GM23248 (cell line): ENCODE measurements at regions not wholly inside any gene's neighbourhood (a gene's known extent, or its start where the extent isn't known, plus 50 kb on each side); places are given as distances from the start of the nearest gene placed in this dataset.
"Not testable (repeated sequence)": the region's sequence is repeated elsewhere in the genome, so short reads cannot be mapped to it uniquely, and the experiment has no call there.

Source experiments
- DNase-seq: peaks from one replicate; pipeline ENCODE4 v3.0.0-alpha.2; 2015
- H2AFZ ChIP-seq: fragments of 200-600 bp; sonication (generic); 2 replicates; pipeline ENCODE4 v1.6.1; 2016; ENCODE audit warnings: antibody characterized with exemption
- H3F3A ChIP-seq: fragments of 200-600 bp; sonication (generic); 2 replicates; pipeline ENCODE4 v1.6.1; 2016; ENCODE audit warnings: mild to moderate bottlenecking, antibody characterized with exemption, mixed run types; ENCODE audit not compliant: insufficient read depth
- H3K27ac ChIP-seq: fragments of 200-600 bp; sonication (generic); 2 replicates; pipeline ENCODE4 v1.5.1; 2016; ENCODE audit warnings: mild to moderate bottlenecking
- H3K27me3 ChIP-seq: fragments of 200-600 bp; sonication (generic); replicated peaks from 2 replicates; pipeline ENCODE4 v1.6.1; 2016; ENCODE audit warnings: mild to moderate bottlenecking; ENCODE audit not compliant: insufficient read depth
- H3K36me3 ChIP-seq: fragments of 200-600 bp; sonication (generic); 2 replicates; pipeline ENCODE4 v1.6.1; 2016; ENCODE audit warnings: low read depth, mild to moderate bottlenecking
- H3K4me1 ChIP-seq: fragments of 200-600 bp; sonication (generic); 2 replicates; pipeline ENCODE4 v1.6.1; 2016; ENCODE audit warnings: mild to moderate bottlenecking; ENCODE audit not compliant: insufficient read depth
- H3K4me2 ChIP-seq: fragments of 200-600 bp; sonication (generic); one replicate; pipeline ENCODE4 v1.6.1; 2016; ENCODE audit warnings: mild to moderate bottlenecking; ENCODE audit not compliant: unreplicated experiment
- H3K4me3 ChIP-seq: fragments of 200-600 bp; sonication (generic); 2 replicates; pipeline ENCODE4 v1.5.1; 2016; ENCODE audit warnings: mild to moderate bottlenecking
- H3K79me2 ChIP-seq: fragments of 200-600 bp; sonication (generic); 2 replicates; pipeline ENCODE4 v1.6.1; 2016; ENCODE audit warnings: mild to moderate bottlenecking; ENCODE audit not compliant: insufficient read depth
- H3K9ac ChIP-seq: fragments of 200-600 bp; sonication (generic); 2 replicates; pipeline ENCODE4 v1.6.1; 2016; ENCODE audit warnings: mild to moderate bottlenecking
- H3K9me2 ChIP-seq: fragments of 200-600 bp; sonication (generic); 2 replicates; pipeline ENCODE4 v1.6.1; 2016; ENCODE audit warnings: mixed run types, mild to moderate bottlenecking, moderate library complexity; ENCODE audit not compliant: insufficient read depth
- H3K9me3 ChIP-seq: fragments of 200-600 bp; sonication (generic); one replicate; pipeline ENCODE4 v1.6.1; 2017; ENCODE audit warnings: low read depth
- H4K20me1 ChIP-seq: fragments of 200-600 bp; sonication (generic); 2 replicates; pipeline ENCODE4 v1.6.0; 2016; ENCODE audit not compliant: insufficient read depth
- WGBS, 2 experiments: methylation state at CpG; one replicate each; pipeline ENCODE4 v1.1.6; 2015 to 2017; ENCODE audit warnings: low lambda C conversion rate in 2 of 2, low coverage in 1 of 2; ENCODE audit errors: missing lambda C conversion rate in 2 of 2; 5-methylcytosine and 5-hydroxymethylcytosine counted together
- in situ Hi-C: fragments of 300-500 bp; cut with MboI; formaldehyde crosslinking; loops from 2 replicates; pipeline ENCODE4 v1.15.0; 2020

GRCh38 chr13:52565324-52565723 lies 76.9 kb upstream of the HNRNPA1L2 start:
- in situ Hi-C loops, H3K27ac ChIP-seq, H3F3A ChIP-seq, H3K27me3 ChIP-seq, H3K79me2 ChIP-seq, H3K36me3 ChIP-seq, H2AFZ ChIP-seq, H3K9me2 ChIP-seq, H3K9ac ChIP-seq, H3K9me3 ChIP-seq, H4K20me1 ChIP-seq, H3K4me3 ChIP-seq, DNase-seq, H3K4me2 ChIP-seq, H3K4me1 ChIP-seq: not testable (repeated sequence)
- WGBS, 2 experiments = 52 to 58% methylated on average over 4 of the region's 4 CpGs

- H3K79me2 ChIP-seq, H3F3A ChIP-seq, H3K27me3 ChIP-seq, H3K36me3 ChIP-seq, H4K20me1 ChIP-seq, H3K9me3 ChIP-seq, H3K4me1 ChIP-seq, in situ Hi-C loops, H3K27ac ChIP-seq, H3K9me2 ChIP-seq: not testable (repeated sequence)
- Histone ChIP-seq H3K9ac (peak overlapping the region; percentile 44; the same call in 1 of the 2 replicates), H2AFZ (peak overlapping the region; percentile 71), H3K4me3 (peak overlapping the region; percentile 45; the same call in 1 of the 2 replicates), H3K4me2 (peak overlapping the region; percentile 57)
- 0 to 2% methylated on average over 7 of the region's 9 CpGs for WGBS, 2 experiments
- DNase-seq = peak; percentile 69
Observed at GRCh38 chr13:52569904-52570602, 72.2 kb upstream of the HNRNPA1L2 start.

GRCh38 chr13:52571163-52571562 lies 71.1 kb upstream of the HNRNPA1L2 start:
- H3K4me2 ChIP-seq, DNase-seq, H2AFZ ChIP-seq, H3K9ac ChIP-seq, H3K79me2 ChIP-seq, H3K27me3 ChIP-seq, H3K36me3 ChIP-seq, H3K9me3 ChIP-seq, H3F3A ChIP-seq, H4K20me1 ChIP-seq, in situ Hi-C loops, H3K27ac ChIP-seq, H3K4me3 ChIP-seq, H3K4me1 ChIP-seq, H3K9me2 ChIP-seq: not testable (repeated sequence)
- 77 to 100% methylated on average over 2 to 3 of the region's 3 CpGs for WGBS, 2 experiments

GRCh38 chr13:52582962-52583361 lies 59.3 kb upstream of the HNRNPA1L2 start:
- H3K4me2 ChIP-seq, H3K36me3 ChIP-seq, H3K79me2 ChIP-seq, H4K20me1 ChIP-seq, in situ Hi-C loops, H3K27ac ChIP-seq, H3K4me3 ChIP-seq, H3K9ac ChIP-seq, DNase-seq, H3K4me1 ChIP-seq, H3K9me3 ChIP-seq, H2AFZ ChIP-seq, H3K27me3 ChIP-seq, H3F3A ChIP-seq, H3K9me2 ChIP-seq: not testable (repeated sequence)
- WGBS, 2 experiments = 67 to 77% methylated on average over 2 of the region's 2 CpGs
